Cardiac fibroblast (primary cell): ENCODE measurements at regions not wholly inside any gene's neighbourhood (a gene's known extent, or its start where the extent isn't known, plus 50 kb on each side); places are given as distances from the start of the nearest gene placed in this dataset.

Source experiments
- DNase-seq, 2 donors: peaks; one replicate each; pipeline versions ENCODE4 v3.0.0 to v3.0.0-alpha.2; 2010; ENCODE audit warnings: low read depth in 2 of 2
- H3K4me3 ChIP-seq, 2 donors: replicated peaks in 1 of 2; 1 replicate in 1 of 2; 2 replicates in 1 of 2; pipeline ENCODE4 v1.5.1; 2011; ENCODE audit warnings: low read depth in 2 of 2, low read length in 2 of 2, mild to moderate bottlenecking in 2 of 2, moderate library complexity in 1 of 2
- TF ChIP-seq, protein P1 (sequence below): IDR thresholded peaks from one replicate; pipeline ENCODE4 v1.5.1; 2011; ENCODE audit warnings: low read depth, mild to moderate bottlenecking, low read length, inconsistent platforms

DNA sequence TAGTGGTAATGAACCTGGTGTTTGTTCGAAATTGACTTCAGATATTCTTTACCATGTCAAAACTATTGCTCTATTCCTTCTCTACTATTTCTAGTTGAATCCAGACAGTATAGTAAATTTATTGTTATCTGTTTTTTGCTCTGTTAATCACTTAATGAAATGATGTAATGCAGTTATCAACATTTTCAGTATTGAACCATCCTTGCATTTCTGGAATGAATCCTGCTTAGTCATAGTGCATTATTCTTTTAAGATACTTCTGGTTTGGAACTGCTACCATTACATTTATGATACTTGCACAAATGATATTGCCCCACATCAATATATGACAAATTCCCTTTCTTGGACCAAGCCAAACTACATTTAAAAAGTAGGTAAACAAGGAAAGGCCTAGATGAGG is 554.0 kb upstream of the KLF4 start:
- DNase-seq, result peak in 1 of 2 donors; percentile 20

DNA sequence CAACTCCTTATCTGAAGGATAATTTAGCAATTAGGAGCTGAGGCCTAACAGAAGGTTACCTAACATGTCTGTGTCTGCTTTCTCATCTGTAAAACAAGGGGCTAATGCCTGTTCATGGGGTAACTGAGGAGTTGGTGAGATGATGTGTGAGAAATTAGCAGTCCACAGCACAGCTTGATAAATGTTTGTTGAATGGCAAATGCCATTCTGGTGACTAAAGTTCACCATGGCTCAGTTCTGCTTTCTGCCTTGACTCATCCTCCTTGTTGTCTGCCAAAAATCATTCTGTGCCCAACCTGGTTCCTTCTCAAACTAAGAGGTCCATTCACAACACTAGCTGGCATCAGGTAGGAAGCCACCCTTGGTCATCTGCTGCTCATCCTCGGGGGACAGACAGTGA is 552.0 kb upstream of the KLF4 start:
- TF ChIP-seq, protein P1, sequence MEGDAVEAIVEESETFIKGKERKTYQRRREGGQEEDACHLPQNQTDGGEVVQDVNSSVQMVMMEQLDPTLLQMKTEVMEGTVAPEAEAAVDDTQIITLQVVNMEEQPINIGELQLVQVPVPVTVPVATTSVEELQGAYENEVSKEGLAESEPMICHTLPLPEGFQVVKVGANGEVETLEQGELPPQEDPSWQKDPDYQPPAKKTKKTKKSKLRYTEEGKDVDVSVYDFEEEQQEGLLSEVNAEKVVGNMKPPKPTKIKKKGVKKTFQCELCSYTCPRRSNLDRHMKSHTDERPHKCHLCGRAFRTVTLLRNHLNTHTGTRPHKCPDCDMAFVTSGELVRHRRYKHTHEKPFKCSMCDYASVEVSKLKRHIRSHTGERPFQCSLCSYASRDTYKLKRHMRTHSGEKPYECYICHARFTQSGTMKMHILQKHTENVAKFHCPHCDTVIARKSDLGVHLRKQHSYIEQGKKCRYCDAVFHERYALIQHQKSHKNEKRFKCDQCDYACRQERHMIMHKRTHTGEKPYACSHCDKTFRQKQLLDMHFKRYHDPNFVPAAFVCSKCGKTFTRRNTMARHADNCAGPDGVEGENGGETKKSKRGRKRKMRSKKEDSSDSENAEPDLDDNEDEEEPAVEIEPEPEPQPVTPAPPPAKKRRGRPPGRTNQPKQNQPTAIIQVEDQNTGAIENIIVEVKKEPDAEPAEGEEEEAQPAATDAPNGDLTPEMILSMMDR, result no peak
- no peak overlapping the region for H3K4me3 ChIP-seq
- peak; percentile 54 to 85 for DNase-seq

More for the DNA sequence above, 554.0 kb upstream of the KLF4 start:
- TF ChIP-seq, protein P1, result no peak
- H3K4me3 ChIP-seq, result no peak overlapping the region

DNA sequence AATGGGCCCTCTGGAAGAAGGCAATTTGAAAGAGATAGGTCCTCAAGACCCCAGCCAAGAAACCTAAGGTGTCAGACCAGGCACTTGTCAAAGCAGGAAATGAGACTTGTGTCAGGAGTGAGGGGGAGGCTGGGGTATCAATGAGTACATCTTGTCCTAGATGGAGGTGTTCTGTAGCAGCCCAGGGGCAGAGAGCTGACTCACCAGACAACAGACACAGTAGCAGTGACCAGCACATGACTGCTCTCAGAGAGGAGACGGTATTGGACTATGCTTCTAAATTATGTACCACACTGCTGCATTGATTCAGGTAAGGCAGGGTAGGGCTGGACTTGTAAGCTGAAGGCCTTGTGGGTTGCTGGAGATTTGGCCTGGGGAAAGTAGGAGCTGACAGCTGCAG is 551.2 kb upstream of the KLF4 start:
- peak in 1 of 2 donors; percentile 74 for DNase-seq

GRCh38 chr9:108039493-108039892 is 549.9 kb upstream of the KLF4 start:
- TF ChIP-seq, protein P1, result no peak
- H3K4me3 ChIP-seq, result no peak overlapping the region
- peak in 1 of 2 donors; percentile 25 for DNase-seq

More for the DNA sequence above, 551.2 kb upstream of the KLF4 start:
- TF ChIP-seq, protein P1, result no peak
- no peak overlapping the region for H3K4me3 ChIP-seq

DNA sequence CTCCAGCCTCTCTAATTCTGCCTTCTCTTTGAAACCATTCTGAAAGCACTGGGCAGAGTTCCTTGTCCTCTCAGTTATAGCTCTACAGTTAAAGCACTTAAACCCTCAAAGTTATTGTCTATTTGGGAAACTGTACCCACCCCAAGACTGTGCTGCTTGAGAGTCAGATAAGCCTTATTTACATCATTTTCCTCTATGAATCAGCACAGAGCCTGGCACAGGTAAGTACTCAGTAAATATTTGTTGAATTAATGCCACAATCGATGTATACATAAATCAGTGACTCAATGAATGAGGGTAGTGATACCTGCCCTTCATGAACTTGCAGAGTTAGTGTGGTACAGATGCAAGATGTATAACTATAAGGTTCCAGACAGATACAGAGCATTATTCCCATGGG is 549.4 kb upstream of the KLF4 start:
- DNase-seq, result no peak
- no peak overlapping the region for H3K4me3 ChIP-seq
- TF ChIP-seq, protein P1, result no peak

GRCh38 chr9:108035487-108035886 is 545.9 kb upstream of the KLF4 start:
- DNase-seq, result peak in 1 of 2 donors; percentile 56
- TF ChIP-seq, protein P1, result no peak

More at GRCh38 chr9:108035487-108035886, 545.9 kb upstream of the KLF4 start:
- no peak overlapping the region for H3K4me3 ChIP-seq
